ENCODE measurements at regions not wholly inside any gene's neighbourhood (a gene's known extent, or its start where the extent isn't known, plus 50 kb on each side); places are given as distances from the start of the nearest gene placed in this dataset.

GRCh38 chr15:60115579-60116380 is 111.7 kb downstream of the FOXB1 start:
- no peak for TF ChIP-seq CTCF (IDR thresholded peaks at IDR 0.05; ENCODE audit: borderline replicate concordance, extremely low read depth, low read length, poor library complexity, severe bottlenecking)
- no peak for TF ChIP-seq EZH2 (IDR thresholded peaks at IDR 0.05; ENCODE audit: borderline replicate concordance, low read depth, low read length, severe bottlenecking)
